ENCODE measurements at regions not wholly inside any gene's neighbourhood (a gene's known extent, or its start where the extent isn't known, plus 50 kb on each side); places are given as distances from the start of the nearest gene placed in this dataset.
"Not testable (repeated sequence)": the region's sequence is repeated elsewhere in the genome, so short reads cannot be mapped to it uniquely, and the experiment has no call there.

DNA sequence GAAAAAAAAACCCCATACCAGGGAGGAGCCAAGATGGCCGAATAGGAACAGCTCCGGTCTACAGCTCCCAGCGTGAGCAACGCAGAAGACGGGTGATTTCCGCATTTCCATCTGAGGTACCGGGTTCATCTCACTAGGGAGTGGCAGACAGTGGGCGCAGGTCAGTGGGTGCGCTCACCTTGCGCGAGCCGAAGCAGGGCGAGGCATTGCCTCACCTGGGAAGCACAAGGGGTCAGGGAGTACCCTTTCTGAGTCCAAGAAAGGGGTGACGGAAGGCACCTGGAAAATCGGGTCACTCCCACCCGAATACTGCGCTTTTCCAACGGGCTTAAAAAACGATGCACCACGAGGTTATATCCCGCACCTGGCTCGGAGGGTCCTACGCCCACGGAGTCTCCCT is 1328.6 kb downstream of the GRIK2 start:
- DNase-seq; H3K9me3 ChIP-seq (ENCODE audit: control insufficient read depth, low read length); intact Hi-C loops (cut with DNase I); H3K4me3 ChIP-seq (ENCODE audit: low read length in 2 of 2); H3K27me3 ChIP-seq (ENCODE audit: control insufficient read depth in 1 of 2, insufficient read depth in 2 of 2, low read length in 1 of 2); H3K36me3 ChIP-seq (ENCODE audit: control insufficient read depth in 1 of 2, insufficient read depth in 2 of 2, low read length in 1 of 2); ATAC-seq (ENCODE audit: low FRiP score); H3K4me1 ChIP-seq (ENCODE audit: control insufficient read depth in 1 of 2, insufficient read depth in 2 of 2, low read length in 2 of 2); H3K27ac ChIP-seq (ENCODE audit: low read depth in 1 of 2, low read length in 2 of 2): not testable (repeated sequence)
- 96 to 97% methylated on average over 24 of the region's 24 CpGs for WGBS, 2 donors

DNA sequence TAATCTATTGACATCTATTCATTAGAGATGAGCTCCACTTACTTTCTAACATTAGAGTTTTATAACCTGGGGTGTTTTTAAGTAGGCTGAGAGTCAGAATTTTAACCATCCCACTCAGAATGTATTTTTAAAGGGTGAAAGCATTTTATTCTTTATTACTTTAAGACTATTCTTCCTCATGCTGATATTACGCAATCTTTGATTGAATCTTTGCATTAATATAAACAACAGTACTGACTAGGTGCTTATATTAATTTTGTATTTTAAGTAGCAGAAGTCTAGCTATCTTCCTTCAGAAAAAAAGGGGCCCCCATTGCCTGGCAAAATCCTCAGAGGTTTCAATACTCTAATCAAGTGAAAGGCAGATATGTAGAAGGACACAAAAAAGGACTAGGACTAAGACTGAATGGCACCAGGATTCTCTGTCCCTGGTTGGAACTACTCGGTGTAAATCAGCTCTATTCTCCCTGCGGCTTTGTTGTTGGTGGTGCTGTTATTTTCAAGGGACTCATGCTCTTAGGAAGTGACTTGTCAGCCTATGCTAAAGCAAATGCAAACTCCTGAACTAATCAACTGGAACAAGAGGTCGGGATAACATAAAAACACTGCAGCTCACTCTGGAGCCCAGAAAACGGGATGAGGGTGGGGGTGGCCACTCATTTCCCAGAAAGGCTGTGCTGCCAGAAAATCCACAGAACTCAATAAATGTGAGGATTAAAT is 1324.4 kb downstream of the GRIK2 start:
- H3K27ac ChIP-seq (ENCODE audit: low read depth in 1 of 2, low read length in 2 of 2), result no peak overlapping the region
- no peak for ATAC-seq (ENCODE audit: low FRiP score)
- no peaks in the 10 kb centered on the region for H3K4me1 ChIP-seq (ENCODE audit: control insufficient read depth in 1 of 2, insufficient read depth in 2 of 2, low read length in 2 of 2)
- H3K4me3 ChIP-seq (ENCODE audit: low read length in 2 of 2), result no peak overlapping the region
- 35 to 41% methylated on average over 5 of the region's 5 CpGs for WGBS, 2 donors
- DNase-seq, result no peak
- intact Hi-C loops (cut with DNase I), result no loop called here
- no peaks in the 10 kb centered on the region for H3K36me3 ChIP-seq (ENCODE audit: control insufficient read depth in 1 of 2, insufficient read depth in 2 of 2, low read length in 1 of 2)
- H3K27me3 ChIP-seq (ENCODE audit: control insufficient read depth in 1 of 2, insufficient read depth in 2 of 2, low read length in 1 of 2), result no peaks in the 10 kb centered on the region
- H3K9me3 ChIP-seq (ENCODE audit: control insufficient read depth, low read length), result no peaks in the 10 kb centered on the region

DNA sequence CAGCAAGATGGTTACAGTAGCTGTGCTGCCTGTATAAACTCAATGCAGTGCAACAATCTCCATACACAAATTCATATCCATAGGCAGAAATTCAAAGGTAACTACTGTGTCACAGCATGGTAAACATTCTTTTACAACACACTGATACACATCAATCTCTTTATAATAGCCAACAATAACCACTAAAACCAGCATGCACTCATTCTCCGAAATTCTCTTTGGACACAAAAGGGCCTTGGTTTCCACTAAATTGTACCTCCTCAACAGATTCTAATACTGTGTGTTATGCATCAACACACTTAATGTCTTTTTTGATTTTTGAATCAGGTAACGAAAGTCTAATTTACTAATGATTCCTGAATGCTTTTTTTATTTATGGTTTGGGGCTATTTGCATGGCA is 1323.7 kb downstream of the GRIK2 start:
- Histone ChIP-seq H3K36me3 (ENCODE audit: control insufficient read depth in 1 of 2, insufficient read depth in 2 of 2, low read length in 1 of 2) (no peaks in the 10 kb centered on the region), H3K4me1 (ENCODE audit: control insufficient read depth in 1 of 2, insufficient read depth in 2 of 2, low read length in 2 of 2) (no peaks in the 10 kb centered on the region), H3K9me3 (ENCODE audit: control insufficient read depth, low read length) (no peaks in the 10 kb centered on the region), H3K27me3 (ENCODE audit: control insufficient read depth in 1 of 2, insufficient read depth in 2 of 2, low read length in 1 of 2) (no peaks in the 10 kb centered on the region), H3K27ac (ENCODE audit: low read depth in 1 of 2, low read length in 2 of 2) (no peak overlapping the region), H3K4me3 (ENCODE audit: low read length in 2 of 2) (no peak overlapping the region)
- no peak for DNase-seq
- 93 to 96% methylated on average over 2 of the region's 2 CpGs for WGBS, 2 donors
- ATAC-seq (ENCODE audit: low FRiP score), result no peak
- intact Hi-C loops (cut with DNase I), result no loop called here

DNA sequence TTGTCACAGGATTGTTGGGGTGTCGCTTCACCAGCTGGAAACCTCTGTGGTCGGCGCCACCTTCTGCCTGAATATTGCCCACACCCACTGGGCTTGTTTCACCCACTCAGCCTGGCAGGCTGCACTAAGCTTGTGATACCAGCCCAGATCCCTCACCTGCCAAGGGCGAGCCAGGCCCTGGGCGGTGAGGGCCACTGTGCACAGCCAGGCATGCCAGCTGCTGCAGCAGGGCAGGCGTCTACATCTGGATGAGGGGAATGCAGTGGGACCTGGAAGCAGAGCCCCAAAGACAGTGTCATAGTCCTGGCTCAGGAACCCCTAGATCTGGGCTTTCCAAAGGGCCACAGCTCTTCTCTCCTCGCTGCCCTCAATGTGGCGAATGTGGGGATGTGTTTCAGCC is 1307.5 kb downstream of the GRIK2 start:
- no peaks in the 10 kb centered on the region for H3K27me3 ChIP-seq (ENCODE audit: control insufficient read depth in 1 of 2, insufficient read depth in 2 of 2, low read length in 1 of 2)
- no peak overlapping the region for H3K4me3 ChIP-seq (ENCODE audit: low read length in 2 of 2)
- ATAC-seq (ENCODE audit: low FRiP score) (no peak), DNase-seq (no peak)
- H3K27ac ChIP-seq (ENCODE audit: low read depth in 1 of 2, low read length in 2 of 2), result no peak overlapping the region
- intact Hi-C loops (cut with DNase I), result no loop called here
- H3K9me3 ChIP-seq (ENCODE audit: control insufficient read depth, low read length), result no peaks in the 10 kb centered on the region
- WGBS, 2 donors, result 94 to 97% methylated on average over 8 of the region's 8 CpGs
- H3K36me3 ChIP-seq (ENCODE audit: control insufficient read depth in 1 of 2, insufficient read depth in 2 of 2, low read length in 1 of 2), result no peaks in the 10 kb centered on the region
- H3K4me1 ChIP-seq (ENCODE audit: control insufficient read depth in 1 of 2, insufficient read depth in 2 of 2, low read length in 2 of 2), result no peaks in the 10 kb centered on the region

DNA sequence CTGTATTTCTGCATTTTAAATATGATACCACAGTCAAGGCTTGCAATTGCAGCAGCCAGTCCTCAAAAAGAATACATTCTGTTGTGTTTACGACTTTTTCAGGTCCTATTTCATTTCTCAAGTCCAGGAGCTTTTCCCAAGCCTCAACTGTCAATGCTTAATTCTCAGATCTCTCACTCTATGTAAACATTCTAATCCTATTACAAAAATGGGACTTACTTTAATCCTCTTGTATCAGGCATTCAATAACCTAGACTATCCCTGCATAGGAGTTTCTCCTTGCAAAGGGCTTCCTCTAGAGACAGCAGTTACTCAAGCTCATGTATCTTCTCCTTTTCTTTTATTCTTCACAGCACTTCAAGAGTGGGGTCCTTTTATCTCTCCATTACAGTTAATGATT is 1293.0 kb downstream of the GRIK2 start:
- intact Hi-C loops (cut with DNase I), result no loop called here
- Histone ChIP-seq H3K4me1 (ENCODE audit: control insufficient read depth in 1 of 2, insufficient read depth in 2 of 2, low read length in 2 of 2) (no peaks in the 10 kb centered on the region), H3K27ac (ENCODE audit: low read depth in 1 of 2, low read length in 2 of 2) (no peak overlapping the region), H3K27me3 (ENCODE audit: control insufficient read depth in 1 of 2, insufficient read depth in 2 of 2, low read length in 1 of 2) (no peaks in the 10 kb centered on the region), H3K36me3 (ENCODE audit: control insufficient read depth in 1 of 2, insufficient read depth in 2 of 2, low read length in 1 of 2) (no peaks in the 10 kb centered on the region), H3K9me3 (ENCODE audit: control insufficient read depth, low read length) (no peaks in the 10 kb centered on the region), H3K4me3 (ENCODE audit: low read length in 2 of 2) (no peak overlapping the region)
- 66 to 69% methylated on average over 1 of the region's 1 CpG for WGBS, 2 donors
- DNase-seq, result no peak
- no peak for ATAC-seq (ENCODE audit: low FRiP score)

DNA sequence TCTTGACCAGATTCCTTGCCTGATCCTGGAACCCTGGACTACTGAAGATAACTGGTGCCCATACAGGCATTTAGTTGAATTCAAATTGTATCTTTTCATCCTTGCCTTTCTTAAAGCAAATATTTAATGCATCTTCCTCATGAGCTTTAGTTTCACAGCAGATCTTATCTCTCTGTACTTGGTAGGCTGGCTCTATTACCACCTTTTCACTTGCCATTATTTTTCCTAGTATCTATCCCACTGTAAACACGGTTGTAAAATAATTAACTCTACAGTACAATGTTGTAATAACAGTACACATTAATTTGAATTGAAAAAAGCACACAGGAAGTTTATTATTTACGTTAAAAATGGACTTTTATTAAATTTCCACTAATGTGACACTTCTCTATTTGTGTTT is 1286.9 kb downstream of the GRIK2 start:
- WGBS, 2 donors, result 50 to 79% methylated on average over 2 of the region's 2 CpGs
- Histone ChIP-seq H3K36me3 (ENCODE audit: control insufficient read depth in 1 of 2, insufficient read depth in 2 of 2, low read length in 1 of 2) (no peaks in the 10 kb centered on the region), H3K4me3 (ENCODE audit: low read length in 2 of 2) (no peak overlapping the region), H3K9me3 (ENCODE audit: control insufficient read depth, low read length) (no peaks in the 10 kb centered on the region), H3K27ac (ENCODE audit: low read depth in 1 of 2, low read length in 2 of 2) (no peak overlapping the region), H3K27me3 (ENCODE audit: control insufficient read depth in 1 of 2, insufficient read depth in 2 of 2, low read length in 1 of 2) (no peaks in the 10 kb centered on the region), H3K4me1 (ENCODE audit: control insufficient read depth in 1 of 2, insufficient read depth in 2 of 2, low read length in 2 of 2) (no peaks in the 10 kb centered on the region)
- ATAC-seq (ENCODE audit: low FRiP score), result no peak
- no peak for DNase-seq
- intact Hi-C loops (cut with DNase I), result no loop called here

DNA sequence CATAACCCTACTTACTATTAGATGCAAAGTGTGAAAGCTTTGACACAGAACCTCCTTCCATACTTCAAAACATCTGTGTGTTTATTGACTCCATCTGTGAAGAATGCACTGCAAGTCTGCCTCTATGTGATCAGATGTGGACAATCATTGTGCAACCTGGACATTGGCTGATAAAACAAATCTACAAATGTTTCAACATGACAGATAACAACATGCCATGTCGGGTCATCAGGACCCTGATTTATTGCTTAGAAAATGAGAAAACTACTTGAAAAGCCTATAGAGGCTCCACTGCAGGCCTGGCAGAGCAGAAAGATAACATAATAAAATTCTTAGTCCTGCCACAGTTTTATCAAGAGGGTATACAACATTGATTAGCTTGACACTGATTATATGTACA is 1286.4 kb downstream of the GRIK2 start:
- H3K4me3 ChIP-seq (ENCODE audit: low read length in 2 of 2), result no peak overlapping the region
- no peaks in the 10 kb centered on the region for H3K36me3 ChIP-seq (ENCODE audit: control insufficient read depth in 1 of 2, insufficient read depth in 2 of 2, low read length in 1 of 2)
- no peaks in the 10 kb centered on the region for H3K9me3 ChIP-seq (ENCODE audit: control insufficient read depth, low read length)
- H3K27ac ChIP-seq (ENCODE audit: low read depth in 1 of 2, low read length in 2 of 2), result no peak overlapping the region
- H3K27me3 ChIP-seq (ENCODE audit: control insufficient read depth in 1 of 2, insufficient read depth in 2 of 2, low read length in 1 of 2), result no peaks in the 10 kb centered on the region
- ATAC-seq (ENCODE audit: low FRiP score), result no peak
- no peaks in the 10 kb centered on the region for H3K4me1 ChIP-seq (ENCODE audit: control insufficient read depth in 1 of 2, insufficient read depth in 2 of 2, low read length in 2 of 2)
- WGBS, 2 donors, result 46 to 63% methylated on average over 1 of the region's 1 CpG
- intact Hi-C loops (cut with DNase I), result no loop called here
- DNase-seq, result no peak

DNA sequence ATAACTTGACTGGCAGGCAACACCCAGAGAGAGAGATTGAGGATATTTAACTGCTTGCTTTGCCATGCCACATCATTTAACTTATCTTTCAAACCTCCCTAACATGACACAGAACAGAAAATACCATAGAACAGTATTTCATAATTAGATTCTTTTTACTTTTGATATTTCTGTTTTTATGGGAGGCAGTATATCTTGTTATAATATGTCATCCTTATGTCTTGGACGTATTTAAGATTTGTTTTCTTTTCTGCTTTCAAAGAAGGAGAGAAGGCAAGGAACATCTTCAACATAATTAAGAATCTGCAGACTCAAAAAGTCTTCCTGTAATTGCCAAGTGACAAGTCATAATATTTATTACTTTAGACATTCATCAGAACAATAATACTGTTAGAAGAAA is 1283.7 kb downstream of the GRIK2 start:
- no peaks in the 10 kb centered on the region for H3K36me3 ChIP-seq (ENCODE audit: control insufficient read depth in 1 of 2, insufficient read depth in 2 of 2, low read length in 1 of 2)
- WGBS, 2 donors, result 16 to 27% methylated on average over 1 of the region's 1 CpG
- H3K27me3 ChIP-seq (ENCODE audit: control insufficient read depth in 1 of 2, insufficient read depth in 2 of 2, low read length in 1 of 2), result no peaks in the 10 kb centered on the region
- ATAC-seq (ENCODE audit: low FRiP score), result no peak
- intact Hi-C loops (cut with DNase I), result no loop called here
- no peaks in the 10 kb centered on the region for H3K9me3 ChIP-seq (ENCODE audit: control insufficient read depth, low read length)
- H3K4me3 ChIP-seq (ENCODE audit: low read length in 2 of 2), result no peak overlapping the region
- H3K27ac ChIP-seq (ENCODE audit: low read depth in 1 of 2, low read length in 2 of 2), result no peak overlapping the region
- no peaks in the 10 kb centered on the region for H3K4me1 ChIP-seq (ENCODE audit: control insufficient read depth in 1 of 2, insufficient read depth in 2 of 2, low read length in 2 of 2)
- no peak for DNase-seq

DNA sequence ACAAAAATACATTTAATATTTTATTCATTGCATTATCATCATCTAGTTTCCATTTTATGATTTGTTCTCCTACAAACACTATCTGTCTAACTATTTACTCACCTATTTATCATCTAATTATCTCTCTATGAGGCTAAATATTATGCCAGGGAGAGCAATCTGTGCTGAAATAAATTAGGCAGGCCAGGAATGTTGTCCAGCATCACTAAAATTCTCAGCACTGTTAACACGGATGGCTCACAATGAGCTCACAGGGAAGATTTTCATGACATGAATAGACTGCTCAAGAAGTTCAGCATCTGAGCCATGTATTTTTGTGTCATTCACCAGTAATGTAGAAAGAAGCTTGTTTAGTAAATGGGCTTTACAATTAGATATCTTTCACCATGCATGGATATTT is 1277.2 kb downstream of the GRIK2 start:
- intact Hi-C loops (cut with DNase I), result no loop called here
- DNase-seq (no peak), ATAC-seq (ENCODE audit: low FRiP score) (no peak)
- H3K4me3 ChIP-seq (ENCODE audit: low read length in 2 of 2), result no peak overlapping the region
- 31 to 48% methylated on average over 1 of the region's 1 CpG for WGBS, 2 donors
- no peaks in the 10 kb centered on the region for H3K27me3 ChIP-seq (ENCODE audit: control insufficient read depth in 1 of 2, insufficient read depth in 2 of 2, low read length in 1 of 2)
- no peaks in the 10 kb centered on the region for H3K36me3 ChIP-seq (ENCODE audit: control insufficient read depth in 1 of 2, insufficient read depth in 2 of 2, low read length in 1 of 2)
- no peak overlapping the region for H3K27ac ChIP-seq (ENCODE audit: low read depth in 1 of 2, low read length in 2 of 2)
- no peaks in the 10 kb centered on the region for H3K4me1 ChIP-seq (ENCODE audit: control insufficient read depth in 1 of 2, insufficient read depth in 2 of 2, low read length in 2 of 2)
- no peaks in the 10 kb centered on the region for H3K9me3 ChIP-seq (ENCODE audit: control insufficient read depth, low read length)
